ENCODE measurements at regions not wholly inside any gene's neighbourhood (a gene's known extent, or its start where the extent isn't known, plus 50 kb on each side); places are given as distances from the start of the nearest gene placed in this dataset.
"Not testable (repeated sequence)": the region's sequence is repeated elsewhere in the genome, so short reads cannot be mapped to it uniquely, and the experiment has no call there.

- Mint-ChIP-seq H3K27me3 (ENCODE audit: insufficient read depth, low read depth, poor library complexity) (peaks cover 7% of the 10 kb centered on the region), H3K27ac (no peak overlapping the region), H3K36me3 (ENCODE audit: low read depth) (peaks cover 32% of the 10 kb centered on the region), H3K4me1 (no peaks in the 10 kb centered on the region), H3K9me3 (peaks cover 90% of the 10 kb centered on the region), H3K4me3 (no peak overlapping the region)
- no peak for TF ChIP-seq ZNF331 (CRISPR knock-in tag; IDR thresholded peaks at IDR 0.05; ENCODE audit: low read depth)
- no peak for TF ChIP-seq EZH2phosphoT487 (IDR thresholded peaks at IDR 0.05; ENCODE audit: unreplicated experiment)
- TF ChIP-seq CTCF (conservative IDR thresholded peaks at IDR 0.05; ENCODE audit: low read depth in 2 of 2): no peak
- TF ChIP-seq CREB1 (CRISPR knock-in tag; IDR thresholded peaks at IDR 0.05; ENCODE audit: low read depth): no peak
- no peak for TF ChIP-seq POLR2AphosphoS5 (IDR thresholded peaks at IDR 0.05; ENCODE audit: low read depth)
- TF ChIP-seq REST (IDR thresholded peaks at IDR 0.05; ENCODE audit: unreplicated experiment): no peak
- TF ChIP-seq ETS1 (IDR thresholded peaks at IDR 0.05): no peak
- TF ChIP-seq STAT1 (IDR thresholded peaks at IDR 0.05; ENCODE audit: unreplicated experiment): no peak
- TF ChIP-seq ZNF114 (CRISPR knock-in tag; IDR thresholded peaks at IDR 0.05): no peak
- TF ChIP-seq NANOG (IDR thresholded peaks at IDR 0.05; ENCODE audit: borderline replicate concordance): no peak
- no peak for TF ChIP-seq ZNF462 (CRISPR knock-in tag; IDR thresholded peaks at IDR 0.05)
- Histone ChIP-seq H3K27me3 (ENCODE audit: insufficient read depth) (no peaks in the 10 kb centered on the region), H3F3A (replicated peaks; ENCODE audit: low read depth) (no peaks in the 10 kb centered on the region), H3K9me2 (ENCODE audit: insufficient read depth) (no peaks in the 10 kb centered on the region), H4K20me1 (replicated peaks; ENCODE audit: insufficient read depth) (no peaks in the 10 kb centered on the region), H3K36me3 (ENCODE audit: insufficient read depth) (no peaks in the 10 kb centered on the region), H3K79me2 (replicated peaks; ENCODE audit: insufficient read depth) (no peaks in the 10 kb centered on the region), H2AFZ (no peak overlapping the region), H3K27ac (ENCODE audit: low read depth) (no peak overlapping the region), H3K4me1 (ENCODE audit: insufficient read depth) (no peaks in the 10 kb centered on the region), H3K4me2 (no peak overlapping the region), H3K4me3 (no peak overlapping the region)
- ATAC-seq: no peak
- no peak for DNase-seq (ENCODE audit: low spot score)
Measured at GRCh38 chr9:65403721-65404120, 118.7 kb upstream of the FOXD4L5 start.

GRCh38 chr9:65403072-65403471, 118.1 kb upstream of the FOXD4L5 start:
- peaks cover 88% of the 10 kb centered on the region for H3K9me3 Mint-ChIP-seq
- not testable (repeated sequence) for H3F3A ChIP-seq (replicated peaks; ENCODE audit: low read depth); DNase-seq (ENCODE audit: low spot score); H2AFZ ChIP-seq; ATAC-seq; H3K9me2 ChIP-seq (ENCODE audit: insufficient read depth); H3K4me1 ChIP-seq (ENCODE audit: insufficient read depth); H3K27me3 ChIP-seq (ENCODE audit: insufficient read depth); H3K27me3 Mint-ChIP-seq (ENCODE audit: insufficient read depth, low read depth, poor library complexity); H3K27ac Mint-ChIP-seq; H4K20me1 ChIP-seq (replicated peaks; ENCODE audit: insufficient read depth); H3K4me3 ChIP-seq; H3K36me3 ChIP-seq (ENCODE audit: insufficient read depth); H3K4me1 Mint-ChIP-seq; H3K4me2 ChIP-seq; H3K79me2 ChIP-seq (replicated peaks; ENCODE audit: insufficient read depth); H3K4me3 Mint-ChIP-seq; H3K27ac ChIP-seq (ENCODE audit: low read depth)
- H3K36me3 Mint-ChIP-seq (ENCODE audit: low read depth): peaks cover 29% of the 10 kb centered on the region

Measured in GM23338 (cell line).